Astrocyte of the cerebellum (primary cell): ENCODE measurements at regions not wholly inside any gene's neighbourhood (a gene's known extent, or its start where the extent isn't known, plus 50 kb on each side); places are given as distances from the start of the nearest gene placed in this dataset.
A peak's percentile ranks its signal among the peaks of the same experiment; 100 is the strongest.

Experiments
- DNase-seq: peaks from one replicate; pipeline ENCODE4 v3.0.0-alpha.2; 2011; ENCODE audit warnings: low read depth
- H3K4me3 ChIP-seq: 2 replicates; pipeline ENCODE4 v1.5.1; 2011; ENCODE audit warnings: mild to moderate bottlenecking, low read depth, low read length, moderate library complexity
- in situ Hi-C: cut with HindIII; loops from 2 replicates; pipeline ENCODE4 v1.10.0; 2017; ENCODE audit warnings: low sequenced_read_pairs
- TF ChIP-seq, protein P1 (sequence below): IDR thresholded peaks from 2 replicates; pipeline ENCODE4 v1.5.1; 2012; ENCODE audit warnings: low read length, low read depth, moderate library complexity, mild to moderate bottlenecking; ENCODE audit errors: missing control alignments

DNA sequence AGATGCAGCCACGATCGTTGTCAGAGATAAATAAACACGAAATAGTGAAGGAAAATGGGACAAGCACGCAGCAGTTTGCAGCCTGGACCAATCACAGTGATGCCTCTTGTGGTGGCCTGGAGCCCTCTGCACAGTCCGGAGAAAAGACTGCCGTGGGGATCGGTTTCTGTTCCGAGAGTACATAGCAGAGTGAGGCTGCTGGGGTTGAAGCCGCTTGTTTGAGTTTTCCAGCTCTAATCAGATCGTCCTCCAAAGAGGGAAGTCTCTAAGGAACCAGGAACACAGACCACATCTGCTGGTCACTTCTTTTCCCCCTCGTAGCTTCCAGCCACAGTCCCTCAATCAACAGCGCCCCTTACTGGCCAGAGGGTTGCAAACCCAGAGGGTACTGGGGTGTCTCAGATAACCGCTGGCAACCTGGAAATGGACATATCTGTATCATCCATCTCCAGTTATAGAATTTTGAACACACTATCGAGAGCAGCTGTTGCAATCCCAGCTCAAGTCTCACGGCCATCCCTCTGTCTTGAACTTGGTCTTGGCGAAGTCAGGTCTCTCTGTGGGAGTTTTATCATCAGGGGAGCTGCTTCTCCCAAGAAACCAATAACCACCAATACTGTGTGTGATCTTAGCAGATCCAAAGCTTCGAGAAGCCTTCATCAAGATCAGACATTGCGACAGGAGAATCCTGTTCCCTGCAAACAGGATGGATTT is 57.4 kb downstream of the OLIG1 start:
- DNase-seq: peak; percentile 37
- peak overlapping the region; percentile 23 for H3K4me3 ChIP-seq
- TF ChIP-seq, protein P1, sequence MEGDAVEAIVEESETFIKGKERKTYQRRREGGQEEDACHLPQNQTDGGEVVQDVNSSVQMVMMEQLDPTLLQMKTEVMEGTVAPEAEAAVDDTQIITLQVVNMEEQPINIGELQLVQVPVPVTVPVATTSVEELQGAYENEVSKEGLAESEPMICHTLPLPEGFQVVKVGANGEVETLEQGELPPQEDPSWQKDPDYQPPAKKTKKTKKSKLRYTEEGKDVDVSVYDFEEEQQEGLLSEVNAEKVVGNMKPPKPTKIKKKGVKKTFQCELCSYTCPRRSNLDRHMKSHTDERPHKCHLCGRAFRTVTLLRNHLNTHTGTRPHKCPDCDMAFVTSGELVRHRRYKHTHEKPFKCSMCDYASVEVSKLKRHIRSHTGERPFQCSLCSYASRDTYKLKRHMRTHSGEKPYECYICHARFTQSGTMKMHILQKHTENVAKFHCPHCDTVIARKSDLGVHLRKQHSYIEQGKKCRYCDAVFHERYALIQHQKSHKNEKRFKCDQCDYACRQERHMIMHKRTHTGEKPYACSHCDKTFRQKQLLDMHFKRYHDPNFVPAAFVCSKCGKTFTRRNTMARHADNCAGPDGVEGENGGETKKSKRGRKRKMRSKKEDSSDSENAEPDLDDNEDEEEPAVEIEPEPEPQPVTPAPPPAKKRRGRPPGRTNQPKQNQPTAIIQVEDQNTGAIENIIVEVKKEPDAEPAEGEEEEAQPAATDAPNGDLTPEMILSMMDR: peak; percentile 90
- in situ Hi-C loops: no loop called here

DNA sequence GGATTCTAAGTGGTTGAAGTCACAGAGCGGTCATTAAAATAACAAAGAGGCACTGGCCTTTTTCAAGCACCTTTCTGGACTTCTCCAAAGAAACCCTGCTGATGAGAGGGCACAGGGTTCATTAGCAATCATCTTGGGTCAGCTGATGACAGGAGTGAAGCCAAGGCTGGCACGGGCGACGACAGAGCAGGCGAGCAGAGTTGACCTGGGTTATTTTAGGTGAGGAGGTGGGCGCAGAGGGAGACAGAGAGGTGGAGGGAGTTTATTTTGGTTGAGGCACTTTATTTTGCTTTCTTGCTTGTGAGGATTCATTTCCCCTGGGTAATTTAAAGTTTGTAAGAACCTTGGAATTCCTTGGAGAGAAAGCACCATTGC is 57.9 kb downstream of the OLIG1 start:
- no peak overlapping the region for H3K4me3 ChIP-seq
- TF ChIP-seq, protein P1: no peak
- DNase-seq: no peak
- in situ Hi-C loops: no loop called here

DNA sequence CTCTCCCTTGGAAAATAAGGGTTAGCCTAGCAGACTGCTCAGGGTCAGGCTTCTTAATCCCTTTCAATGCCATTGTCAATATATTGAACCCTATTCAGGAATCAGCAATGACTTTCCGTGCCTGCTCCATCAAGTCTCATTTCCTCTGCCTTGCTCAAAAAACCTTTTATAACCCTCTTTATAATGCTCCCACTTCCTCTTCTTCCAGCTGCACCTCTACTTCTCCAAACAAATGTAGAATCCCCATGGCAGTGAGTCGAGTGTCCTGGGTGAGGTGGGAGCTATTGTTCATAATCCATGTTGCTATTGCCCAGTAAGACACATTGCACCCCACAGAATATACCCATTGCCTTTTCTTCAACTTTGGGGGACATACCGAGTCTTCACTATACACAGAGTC is 58.6 kb downstream of the OLIG1 start:
- H3K4me3 ChIP-seq: no peak overlapping the region
- in situ Hi-C loops: no loop called here
- no peak for DNase-seq
- TF ChIP-seq, protein P1: no peak

DNA sequence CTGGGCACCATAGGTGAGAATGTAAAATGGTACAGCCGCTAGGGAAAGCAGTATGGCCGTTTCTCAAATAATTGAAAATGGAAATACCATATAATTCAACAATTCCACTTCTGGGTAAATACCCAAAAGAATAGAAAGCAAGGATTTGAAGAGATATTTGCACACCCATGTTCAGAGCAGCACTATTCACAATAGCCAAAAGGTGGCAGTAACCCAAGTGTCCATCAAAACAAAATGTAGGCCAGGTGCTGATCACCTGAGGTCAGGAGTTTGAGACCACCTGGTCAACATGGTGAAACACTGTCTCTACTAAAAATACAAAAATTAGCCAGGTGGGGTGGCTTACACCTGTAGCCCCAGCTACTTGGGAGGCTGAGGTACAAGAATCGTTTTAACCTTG is 62.1 kb downstream of the OLIG1 start:
- in situ Hi-C loops: no loop called here

DNA sequence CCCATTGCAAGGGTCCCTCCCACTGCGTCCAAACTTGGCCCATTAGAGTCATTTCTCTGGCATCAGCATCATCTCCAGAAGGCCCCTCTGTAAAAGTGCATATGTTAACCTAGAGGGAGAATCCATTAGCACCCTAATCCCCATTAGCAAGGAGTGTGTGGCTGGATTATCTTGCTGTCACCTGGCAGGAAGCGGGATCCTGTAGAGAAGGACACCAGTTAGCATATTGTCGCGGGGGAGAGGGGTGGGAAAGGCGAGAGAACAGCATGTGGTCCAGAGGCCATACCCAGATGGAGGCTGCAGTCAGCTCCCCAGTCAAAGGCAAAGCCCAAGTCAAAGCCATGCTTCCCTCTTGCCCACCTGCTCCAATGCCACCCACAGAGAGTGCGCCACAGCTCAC is 64.0 kb downstream of the OLIG1 start:
- no peak for DNase-seq
- H3K4me3 ChIP-seq: no peak overlapping the region
- TF ChIP-seq, protein P1: no peak
- in situ Hi-C loops: no loop called here

More for the DNA sequence above, 62.1 kb downstream of the OLIG1 start:
- no peak for DNase-seq
- no peak overlapping the region for H3K4me3 ChIP-seq
- TF ChIP-seq, protein P1: peak; percentile 5

DNA sequence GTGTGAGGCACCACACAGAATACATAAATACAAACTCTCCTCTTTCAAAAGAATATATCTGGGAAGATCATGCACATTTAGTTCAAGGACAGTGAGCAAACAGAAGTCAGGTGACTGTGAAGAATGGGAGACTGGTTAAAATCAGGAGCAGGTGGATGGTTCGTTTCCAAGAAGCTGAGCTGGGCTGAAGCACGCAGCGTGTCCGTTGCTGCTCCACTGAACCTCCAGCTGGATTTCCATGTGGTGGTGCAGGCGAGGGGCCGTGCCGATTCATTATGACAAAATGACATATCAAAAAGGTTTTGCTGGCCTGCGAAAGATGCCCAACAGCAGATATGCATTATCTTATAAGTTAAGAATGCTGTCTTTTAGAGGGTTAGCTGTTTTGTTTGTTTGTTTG is 66.0 kb downstream of the OLIG1 start:
- no peak for DNase-seq
- no peak overlapping the region for H3K4me3 ChIP-seq
- TF ChIP-seq, protein P1: no peak
- in situ Hi-C loops: no loop called here
